ENCODE measurements at regions not wholly inside any gene's neighbourhood (a gene's known extent, or its start where the extent isn't known, plus 50 kb on each side); places are given as distances from the start of the nearest gene placed in this dataset.

- TF ChIP-seq CTCF (IDR thresholded peaks at IDR 0.05), result no peak
- TF ChIP-seq POLR2A (IDR thresholded peaks at IDR 0.05), result no peak
Measured at GRCh38 chr7:41629711-41630111, 73.2 kb downstream of the INHBA start.

Measured in right lobe of liver (tissue), 4 donors.